GM12878 (cell line): ENCODE measurements at regions not wholly inside any gene's neighbourhood (a gene's known extent, or its start where the extent isn't known, plus 50 kb on each side); places are given as distances from the start of the nearest gene placed in this dataset.

Experiments used
- ATAC-seq: fragments of 200-7000 bp; cut with Tn5 transposase; 3 replicates; pipeline ENCODE4 v1.9.1; 2020; ENCODE audit warnings: mild to moderate bottlenecking, moderate library complexity
- BruUV-seq: library from RNA; stranded (reverse); fragments of 400-500 nt; replicated peaks from 2 replicates; lab custom pipeline; 2021; lab: Mats Ljungman, UMichigan
- CTCF ChIA-PET: fragments of 300-600 bp; sonication (Branson Sonifier 250); formaldehyde crosslinking; extraction: SDS; loops from one replicate; lab custom pipeline; 2021; ENCODE audit warnings: inconsistent platforms; lab: Yijun Ruan, JAX
- POLR2A ChIA-PET: fragments of 350-600 bp; formaldehyde crosslinking; extraction: SDS; loops from one replicate; lab custom pipeline; 2021; ENCODE audit warnings: inconsistent platforms; lab: Charles Lee
- RAD21 ChIA-PET: fragments of 300-600 bp; sonication (Branson Sonifier 250); formaldehyde crosslinking; loops from one replicate; lab custom pipeline; 2023; ENCODE audit warnings: antibody characterized with exemption; ENCODE audit not compliant: unreplicated experiment; lab: Charles Lee
- SMC1A ChIA-PET: fragments of 300-600 bp; sonication (Branson Sonifier 250); formaldehyde crosslinking; loops from one replicate; lab custom pipeline; 2023; ENCODE audit not compliant: unreplicated experiment, uncharacterized antibody; lab: Charles Lee
- DNase-seq: peaks from one replicate; pipeline ENCODE4 v3.0.0-alpha.2; 2011; ENCODE audit warnings: low read depth, low spot score
- FAIRE-seq: peaks from 3 replicates; lab custom pipeline; 2011; peaks lifted over from hg19 to GRCh38; lab: Jason Lieb, UNC
- H2AFZ ChIP-seq: 2 replicates; pipeline ENCODE4 v1.6.0; 2011; ENCODE audit warnings: low read depth, low read length, control low read depth; ENCODE audit not compliant: control insufficient read depth
- H3K27ac ChIP-seq: 2 replicates; pipeline ENCODE4 v1.5.1; 2011; ENCODE audit warnings: control low read depth; ENCODE audit not compliant: control insufficient read depth, insufficient read depth
- H3K27me3 ChIP-seq, 2 experiments: replicated peaks in 1 of 2; 2 replicates each; pipeline versions ENCODE4 v1.6.0 to v1.6.1; 2011; ENCODE audit warnings: low read length in 1 of 2; ENCODE audit not compliant: control insufficient read depth in 2 of 2, insufficient read depth in 2 of 2
- H3K36me3 ChIP-seq, 2 experiments: 2 replicates each; pipeline ENCODE4 v1.5.1; 2011; ENCODE audit warnings: low read length in 1 of 2; ENCODE audit not compliant: control insufficient read depth in 2 of 2, insufficient read depth in 2 of 2
- H3K4me1 ChIP-seq: 2 replicates; pipeline ENCODE4 v1.6.1; 2011; ENCODE audit warnings: mild to moderate bottlenecking, low read length, moderate library complexity, mixed read lengths; ENCODE audit not compliant: control insufficient read depth, insufficient read depth
- H3K4me2 ChIP-seq: 2 replicates; pipeline ENCODE4 v1.6.0; 2011; ENCODE audit warnings: control low read depth; ENCODE audit not compliant: control insufficient read depth, insufficient read depth
- H3K4me3 ChIP-seq: fragments of 200-600 bp; sonication (generic); 2 replicates; pipeline ENCODE4 v1.5.1; 2016
- H3K79me2 ChIP-seq: 2 replicates; pipeline ENCODE4 v1.6.0; 2011; ENCODE audit warnings: low read length; ENCODE audit not compliant: control insufficient read depth, insufficient read depth
- H3K9ac ChIP-seq: 2 replicates; pipeline ENCODE4 v1.8.0; 2011; ENCODE audit warnings: low read length, control low read depth, mixed read lengths; ENCODE audit not compliant: control insufficient read depth, insufficient read depth
- H3K9me3 ChIP-seq: replicated peaks from 3 replicates; pipeline ENCODE4 v1.5.1; 2011; ENCODE audit warnings: mild to moderate bottlenecking, low read length; ENCODE audit not compliant: control insufficient read depth, insufficient read depth
- H4K20me1 ChIP-seq: 2 replicates; pipeline ENCODE4 v1.6.0; 2011; ENCODE audit not compliant: control insufficient read depth, insufficient read depth
- ASH2L ChIP-seq: fragments of 300-600, 200-600 bp; sonication (generic); IDR thresholded peaks from 2 replicates; pipeline ENCODE4 v1.6.1; 2017; ENCODE audit warnings: low read depth, mild to moderate bottlenecking, borderline replicate concordance
- BACH1 ChIP-seq: fragments of 450-650 bp; IDR thresholded peaks from 2 replicates; pipeline ENCODE4 v1.6.1; 2017; ENCODE audit warnings: mild to moderate bottlenecking, borderline replicate concordance
- CBX5 ChIP-seq: sonication (generic); IDR thresholded peaks from 2 replicates; pipeline ENCODE4 v1.6.1; 2016; ENCODE audit warnings: low read depth, moderate library complexity, mild to moderate bottlenecking, inconsistent platforms
- ESRRA ChIP-seq: IDR thresholded peaks from 2 replicates; pipeline ENCODE4 v1.6.1; 2012; ENCODE audit warnings: mild to moderate bottlenecking, low read length, improper control_type of control experiment
- FOS ChIP-seq: IDR thresholded peaks from 3 replicates; pipeline ENCODE4 v1.6.1; 2011; ENCODE audit warnings: borderline replicate concordance; ENCODE audit not compliant: insufficient read length; ENCODE audit errors: extremely low read depth
- FOXK2 ChIP-seq: fragments of 450-650 bp; IDR thresholded peaks from 2 replicates; pipeline ENCODE4 v1.6.1; 2017; ENCODE audit warnings: mild to moderate bottlenecking, moderate library complexity
- FOXM1 ChIP-seq: IDR thresholded peaks from 2 replicates; pipeline ENCODE4 v1.6.1; 2012; ENCODE audit warnings: low read depth, mild to moderate bottlenecking, inconsistent platforms, low read length, moderate library complexity
- MTA2 ChIP-seq: fragments of 450-650 bp; IDR thresholded peaks from 2 replicates; pipeline ENCODE4 v1.6.1; 2016; ENCODE audit warnings: low read depth, mild to moderate bottlenecking, moderate library complexity
- NFYA ChIP-seq: IDR thresholded peaks from 2 replicates; pipeline ENCODE4 v1.6.1; 2011; ENCODE audit warnings: low read depth, mild to moderate bottlenecking, low read length, improper control_type of control experiment, borderline replicate concordance
- PAX5 ChIP-seq: IDR thresholded peaks from 2 replicates; pipeline ENCODE4 v1.6.1; 2011; ENCODE audit warnings: low read depth, low read length, borderline replicate concordance
- RBBP5 ChIP-seq: fragments of 200-600 bp; sonication (generic); conservative IDR thresholded peaks from 2 replicates; pipeline ENCODE4 v1.6.1; 2016
- SIN3A ChIP-seq: IDR thresholded peaks from 2 replicates; pipeline ENCODE4 v1.6.1; 2012; ENCODE audit warnings: low read depth, low read length, improper control_type of control experiment
- USF2 ChIP-seq: IDR thresholded peaks from 2 replicates; pipeline ENCODE4 v1.6.1; 2011; ENCODE audit warnings: low read depth, low read length, improper control_type of control experiment, borderline replicate concordance
- ZNF687 ChIP-seq: fragments of 450-650 bp; IDR thresholded peaks from 2 replicates; pipeline ENCODE4 v1.6.1; 2017; ENCODE audit warnings: mild to moderate bottlenecking, moderate library complexity
- WGBS: methylation state at CpG from one replicate; pipeline ENCODE4 v1.1.6; 2016; ENCODE audit warnings: low lambda C conversion rate; ENCODE audit not compliant: insufficient replicate concordance, insufficient coverage; ENCODE audit errors: missing lambda C conversion rate; 5-methylcytosine and 5-hydroxymethylcytosine counted together
- in situ Hi-C: fragments of 300-500 bp; cut with MboI; formaldehyde crosslinking; loops from 9 replicates; pipeline ENCODE4 v1.14.3; 2018; ENCODE audit warnings: mixed read lengths
- intact Hi-C: fragments of 100-400 bp; cut with micrococcal nuclease; formaldehyde crosslinking; loops from one replicate; pipeline ENCODE4 v1.14.2; 2022; ENCODE audit not compliant: unreplicated experiment

GRCh38 chr5:132130918-132131715 is 57.5 kb downstream of the CSF2 start:
- no peak overlapping the region for H3K4me2 ChIP-seq
- H3K79me2 ChIP-seq = no peaks in the 10 kb centered on the region
- no peaks in the 10 kb centered on the region for H3K36me3 ChIP-seq
- H3K27ac ChIP-seq = no peak overlapping the region
- ChIA-PET POLR2A (no interaction called here), SMC1A (no interaction called here), RAD21 (no interaction called here), CTCF (no interaction called here)
- no peaks in the 10 kb centered on the region for H3K27me3 ChIP-seq
- in situ Hi-C loops = loop anchor here (5.0 kb wide), 1 partner anchor 64 kb away; no protein-coding TSS in a partner anchor
- TF ChIP-seq FOS = no peak
- no peak for TF ChIP-seq NFYA
- no peak for TF ChIP-seq BACH1
- no peak for TF ChIP-seq ZNF687
- TF ChIP-seq RBBP5 = no peak
- no peak for TF ChIP-seq SIN3A
- no peak for TF ChIP-seq USF2
- TF ChIP-seq ESRRA = no peak
- TF ChIP-seq FOXM1 = no peak
- no peak for TF ChIP-seq CBX5
- TF ChIP-seq ASH2L = no peak
- no peak for TF ChIP-seq MTA2
- TF ChIP-seq FOXK2 = no peak
- no peak for TF ChIP-seq PAX5
- BruUV-seq = no TSS peak
- no peaks in the 10 kb centered on the region for H4K20me1 ChIP-seq
- WGBS = 51% methylated on average over 5 of the region's 5 CpGs
- ATAC-seq = no peak
- no peak overlapping the region for H2AFZ ChIP-seq
- no peaks in the 10 kb centered on the region for H3K9me3 ChIP-seq
- no peak for DNase-seq
- H3K9ac ChIP-seq = no peak overlapping the region
- H3K4me3 ChIP-seq = no peak overlapping the region
- intact Hi-C loops = no loop called here
- H3K4me1 ChIP-seq = no peaks in the 10 kb centered on the region
- FAIRE-seq = no peak
